HFFc6 (cell line): ENCODE measurements at regions not wholly inside any gene's neighbourhood (a gene's known extent, or its start where the extent isn't known, plus 50 kb on each side); places are given as distances from the start of the nearest gene placed in this dataset.

Experiments
- DNase-seq: peaks from one replicate; pipeline ENCODE4 v3.0.0-alpha.2; 2018
- H3K27ac Mint-ChIP-seq: 2 replicates; pipeline ENCODE4 v1.8.0; 2020; ENCODE audit warnings: mild to moderate bottlenecking, mixed read lengths
- H3K27me3 Mint-ChIP-seq: 2 replicates; pipeline ENCODE4 v1.8.0; 2021; ENCODE audit warnings: mild to moderate bottlenecking, moderate library complexity, mixed read lengths; ENCODE audit not compliant: insufficient read depth
- H3K36me3 Mint-ChIP-seq: 2 replicates; pipeline ENCODE4 v1.8.0; 2021; ENCODE audit warnings: low read depth, mixed read lengths
- H3K4me1 Mint-ChIP-seq: 2 replicates; pipeline ENCODE4 v1.8.0; 2020; ENCODE audit warnings: low read depth, mixed read lengths
- H3K4me3 Mint-ChIP-seq: 2 replicates; pipeline ENCODE4 v1.8.0; 2020; ENCODE audit warnings: mild to moderate bottlenecking, moderate library complexity, mixed read lengths
- H3K9me3 Mint-ChIP-seq: 2 replicates; pipeline ENCODE4 v1.8.0; 2020; ENCODE audit warnings: mild to moderate bottlenecking, mixed read lengths
- CTCF ChIP-seq: fragments of 200-600 bp; sonication (generic); IDR thresholded peaks from 2 replicates; pipeline ENCODE4 v1.5.0; 2021; ENCODE audit warnings: antibody characterized with exemption, mild to moderate bottlenecking

- no peaks in the 10 kb centered on the region; the same call in 1 of the 2 replicates for H3K27me3 Mint-ChIP-seq
- no peak overlapping the region for H3K27ac Mint-ChIP-seq
- H3K4me3 Mint-ChIP-seq: no peak overlapping the region
- H3K9me3 Mint-ChIP-seq: no peaks in the 10 kb centered on the region
- no peaks in the 10 kb centered on the region for H3K4me1 Mint-ChIP-seq
- no peaks in the 10 kb centered on the region for H3K36me3 Mint-ChIP-seq
- TF ChIP-seq CTCF: no peak
- DNase-seq: no peak
Observed at GRCh38 chr4:112731715-112732114, 94.8 kb downstream of the LARP7 start.

DNA sequence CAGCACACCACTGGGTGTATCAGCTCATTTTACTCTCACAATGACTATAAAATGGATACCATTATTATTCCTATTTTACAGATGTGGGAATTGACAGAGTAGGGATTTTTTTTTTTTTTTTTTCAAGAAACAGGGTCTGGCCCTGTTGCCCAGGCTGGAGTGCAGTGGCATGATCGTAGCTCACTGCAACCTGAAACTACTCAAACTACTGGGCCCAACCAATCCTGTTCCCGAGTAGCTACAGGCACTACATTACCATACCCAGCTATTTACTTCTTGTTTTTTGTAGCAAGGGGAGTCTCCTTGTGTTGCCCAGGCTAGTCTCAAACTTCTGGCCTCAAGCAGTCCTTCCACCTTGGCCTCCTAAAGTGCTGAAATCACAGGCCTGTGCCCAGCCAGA is 95.2 kb downstream of the LARP7 start:
- no peak for TF ChIP-seq CTCF
- Mint-ChIP-seq H3K27ac (no peak overlapping the region), H3K4me3 (no peak overlapping the region)

GRCh38 chr4:112735474-112735951 is 98.6 kb downstream of the LARP7 start:
- Mint-ChIP-seq H3K9me3 (no peaks in the 10 kb centered on the region), H3K27me3 (peaks cover 3% of the 10 kb centered on the region), H3K27ac (no peak overlapping the region), H3K4me1 (no peaks in the 10 kb centered on the region), H3K4me3 (no peak overlapping the region), H3K36me3 (no peaks in the 10 kb centered on the region)
- no peak for TF ChIP-seq CTCF
- DNase-seq: no peak

More for the DNA sequence above, 95.2 kb downstream of the LARP7 start:
- Mint-ChIP-seq H3K36me3 (no peaks in the 10 kb centered on the region), H3K9me3 (no peaks in the 10 kb centered on the region), H3K27me3 (no peaks in the 10 kb centered on the region; the same call in 1 of the 2 replicates), H3K4me1 (no peaks in the 10 kb centered on the region)
- DNase-seq: no peak

DNA sequence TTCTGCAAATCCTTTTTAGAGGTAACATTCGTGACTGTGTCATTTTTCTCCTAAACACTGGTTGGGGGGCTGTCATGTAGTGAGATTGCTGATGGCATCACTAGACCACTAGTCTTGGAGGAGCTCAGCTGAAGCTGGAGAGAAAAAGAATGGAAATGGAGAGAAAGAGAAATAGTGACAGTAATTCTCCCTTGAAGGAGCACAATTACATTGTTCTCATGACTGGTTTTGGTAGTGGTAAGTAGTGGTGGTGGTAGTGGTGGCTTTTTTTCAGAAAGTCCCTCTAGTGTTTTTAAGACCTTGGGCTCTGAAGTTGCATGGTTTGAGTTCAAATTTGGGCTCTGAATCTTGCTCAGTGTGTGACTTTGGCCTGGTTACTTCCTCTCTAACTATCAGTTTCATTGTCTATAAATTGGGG is 99.8 kb downstream of the LARP7 start:
- no peak for DNase-seq
- H3K27ac Mint-ChIP-seq: no peak overlapping the region
- H3K9me3 Mint-ChIP-seq: no peaks in the 10 kb centered on the region
- no peak for TF ChIP-seq CTCF
- no peak overlapping the region for H3K4me3 Mint-ChIP-seq
- no peaks in the 10 kb centered on the region for H3K4me1 Mint-ChIP-seq
- H3K36me3 Mint-ChIP-seq: no peaks in the 10 kb centered on the region
- H3K27me3 Mint-ChIP-seq: peaks cover 3% of the 10 kb centered on the region; the same call in 1 of the 2 replicates

DNA sequence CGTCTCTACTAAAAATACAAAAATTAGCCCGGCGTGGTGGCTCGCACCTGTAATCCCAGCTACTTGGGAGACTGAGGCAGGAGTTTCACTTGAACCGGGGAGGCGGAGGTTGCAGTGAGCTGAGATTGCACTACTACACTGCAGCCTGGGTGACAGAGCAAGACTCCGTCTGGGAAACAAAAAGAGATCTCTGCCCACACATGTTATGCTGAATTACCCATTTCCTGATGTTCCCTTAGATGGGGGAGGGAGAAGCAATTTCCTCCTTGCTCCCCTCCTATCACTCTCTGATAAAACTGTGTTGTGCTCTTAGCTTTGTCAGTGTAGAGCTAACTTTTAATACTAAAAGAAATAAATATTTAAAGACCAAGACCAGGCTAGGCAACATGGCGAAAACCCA is 102.5 kb downstream of the LARP7 start:
- no peaks in the 10 kb centered on the region for H3K4me1 Mint-ChIP-seq
- DNase-seq: no peak
- TF ChIP-seq CTCF: no peak
- no peak overlapping the region for H3K4me3 Mint-ChIP-seq
- peaks cover 3% of the 10 kb centered on the region; the same call in 1 of the 2 replicates for H3K27me3 Mint-ChIP-seq
- H3K27ac Mint-ChIP-seq: no peak overlapping the region
- no peaks in the 10 kb centered on the region for H3K36me3 Mint-ChIP-seq
- no peaks in the 10 kb centered on the region for H3K9me3 Mint-ChIP-seq

DNA sequence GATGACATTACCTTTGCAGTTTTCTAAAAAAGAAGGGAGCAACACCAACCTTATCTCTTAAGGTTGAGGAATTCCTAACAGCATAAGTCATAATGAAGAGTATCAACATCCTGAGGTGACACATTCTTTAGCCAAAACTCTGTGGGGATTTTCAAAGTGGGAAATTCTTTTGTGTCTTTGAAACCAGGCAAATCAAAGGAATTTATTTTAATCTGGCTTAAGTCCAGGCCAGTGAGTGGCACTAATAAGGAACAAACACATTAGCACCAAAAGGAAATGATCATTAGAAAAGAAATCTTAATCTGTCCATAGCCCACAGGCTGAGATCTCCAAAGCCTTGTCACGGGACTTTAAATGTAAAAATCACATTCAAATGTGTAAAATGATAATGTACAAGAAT is 110.1 kb downstream of the LARP7 start:
- H3K27me3 Mint-ChIP-seq: no peaks in the 10 kb centered on the region
- no peak for TF ChIP-seq CTCF
- no peak overlapping the region for H3K27ac Mint-ChIP-seq
- no peaks in the 10 kb centered on the region for H3K36me3 Mint-ChIP-seq
- H3K9me3 Mint-ChIP-seq: no peaks in the 10 kb centered on the region
- no peak for DNase-seq
- peaks cover 6% of the 10 kb centered on the region; the same call in 1 of the 2 replicates for H3K4me1 Mint-ChIP-seq
- H3K4me3 Mint-ChIP-seq: no peak overlapping the region
